ENCODE measurements at regions not wholly inside any gene's neighbourhood (a gene's known extent, or its start where the extent isn't known, plus 50 kb on each side); places are given as distances from the start of the nearest gene placed in this dataset.
"Not testable (repeated sequence)": the region's sequence is repeated elsewhere in the genome, so short reads cannot be mapped to it uniquely, and the experiment has no call there.

DNA sequence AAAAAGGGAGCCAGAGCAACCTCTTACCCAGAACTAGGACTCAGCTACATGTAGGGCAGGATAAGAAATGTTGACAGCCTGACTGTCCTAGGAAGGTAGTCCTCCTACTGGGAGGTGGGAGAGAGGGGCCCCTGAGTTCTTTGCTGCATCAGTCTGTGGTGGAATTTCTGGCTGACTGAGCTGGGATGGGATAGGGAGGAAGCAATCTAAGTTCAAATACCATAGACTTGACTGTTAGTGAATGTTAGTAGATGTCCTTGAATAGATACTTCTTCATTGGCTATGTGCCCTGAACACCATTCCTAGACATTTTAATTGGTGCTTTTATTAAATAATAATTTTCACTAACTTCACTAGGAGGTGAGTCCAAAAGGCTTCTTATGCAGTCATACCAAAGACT, 1343.6 kb upstream of the CITED2 start:
- no peak overlapping the region for H3K4me3 ChIP-seq (ENCODE audit: low read length)
- TF ChIP-seq, protein P1, sequence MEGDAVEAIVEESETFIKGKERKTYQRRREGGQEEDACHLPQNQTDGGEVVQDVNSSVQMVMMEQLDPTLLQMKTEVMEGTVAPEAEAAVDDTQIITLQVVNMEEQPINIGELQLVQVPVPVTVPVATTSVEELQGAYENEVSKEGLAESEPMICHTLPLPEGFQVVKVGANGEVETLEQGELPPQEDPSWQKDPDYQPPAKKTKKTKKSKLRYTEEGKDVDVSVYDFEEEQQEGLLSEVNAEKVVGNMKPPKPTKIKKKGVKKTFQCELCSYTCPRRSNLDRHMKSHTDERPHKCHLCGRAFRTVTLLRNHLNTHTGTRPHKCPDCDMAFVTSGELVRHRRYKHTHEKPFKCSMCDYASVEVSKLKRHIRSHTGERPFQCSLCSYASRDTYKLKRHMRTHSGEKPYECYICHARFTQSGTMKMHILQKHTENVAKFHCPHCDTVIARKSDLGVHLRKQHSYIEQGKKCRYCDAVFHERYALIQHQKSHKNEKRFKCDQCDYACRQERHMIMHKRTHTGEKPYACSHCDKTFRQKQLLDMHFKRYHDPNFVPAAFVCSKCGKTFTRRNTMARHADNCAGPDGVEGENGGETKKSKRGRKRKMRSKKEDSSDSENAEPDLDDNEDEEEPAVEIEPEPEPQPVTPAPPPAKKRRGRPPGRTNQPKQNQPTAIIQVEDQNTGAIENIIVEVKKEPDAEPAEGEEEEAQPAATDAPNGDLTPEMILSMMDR (IDR thresholded peaks at IDR 0.05; ENCODE audit: insufficient read depth, low read depth, low read length, missing control alignments), result no peak
- DNase-seq (ENCODE audit: low read depth), result no peak

GRCh38 chr6:140713495-140713894, 1339.0 kb upstream of the CITED2 start:
- TF ChIP-seq, protein P1 (IDR thresholded peaks at IDR 0.05; ENCODE audit: insufficient read depth, low read depth, low read length, missing control alignments), result no peak
- no peak for DNase-seq (ENCODE audit: low read depth)
- H3K4me3 ChIP-seq (ENCODE audit: low read length), result no peak overlapping the region

- DNase-seq (ENCODE audit: low read depth), result no peak
- TF ChIP-seq, protein P1 (IDR thresholded peaks at IDR 0.05; ENCODE audit: insufficient read depth, low read depth, low read length, missing control alignments), result no peak
- H3K4me3 ChIP-seq (ENCODE audit: low read length), result no peak overlapping the region
Observed at GRCh38 chr6:140711019-140711613, 1336.7 kb upstream of the CITED2 start.

DNA sequence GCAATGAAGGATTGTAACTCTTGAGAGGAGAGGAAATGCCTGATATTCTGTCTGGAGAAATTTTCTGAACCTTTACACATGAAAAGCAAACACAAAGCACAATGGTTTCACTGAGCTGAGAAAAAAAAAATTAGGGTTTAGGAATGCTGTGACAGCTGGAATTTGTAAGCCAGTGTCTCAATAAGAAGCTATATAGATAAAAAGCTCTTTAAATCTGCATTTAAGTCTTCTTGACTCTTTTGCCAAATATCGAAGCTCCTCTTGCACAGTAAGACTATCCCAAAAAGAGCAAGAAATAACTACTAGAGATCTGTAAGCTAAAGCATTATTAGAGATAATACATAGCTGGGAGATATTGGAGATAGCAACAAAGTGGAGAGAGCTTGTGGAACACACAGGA, 1334.0 kb upstream of the CITED2 start:
- DNase-seq (ENCODE audit: low read depth), result no peak
- TF ChIP-seq, protein P1 (IDR thresholded peaks at IDR 0.05; ENCODE audit: insufficient read depth, low read depth, low read length, missing control alignments), result no peak
- H3K4me3 ChIP-seq (ENCODE audit: low read length), result no peak overlapping the region

DNA sequence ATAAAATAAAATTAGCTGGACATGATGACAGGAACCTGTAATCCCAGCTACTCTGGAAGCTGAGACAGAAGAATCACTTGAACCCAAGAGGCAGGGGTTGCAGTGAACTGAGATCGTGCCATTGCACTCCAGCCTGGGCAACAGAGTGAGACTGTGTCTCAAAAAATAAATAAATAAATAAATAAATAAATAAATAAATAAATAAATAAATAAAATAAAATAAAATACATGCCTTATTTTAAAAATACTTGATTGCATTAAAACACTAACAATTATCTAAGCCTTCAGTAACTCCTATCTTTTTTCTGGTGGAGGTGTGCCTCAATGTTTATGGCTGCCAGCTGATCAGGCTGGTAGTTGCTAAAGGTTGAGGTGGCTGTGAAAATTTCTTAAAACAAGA, 1329.6 kb upstream of the CITED2 start:
- H3K4me3 ChIP-seq (ENCODE audit: low read length); DNase-seq (ENCODE audit: low read depth): not testable (repeated sequence)

DNA sequence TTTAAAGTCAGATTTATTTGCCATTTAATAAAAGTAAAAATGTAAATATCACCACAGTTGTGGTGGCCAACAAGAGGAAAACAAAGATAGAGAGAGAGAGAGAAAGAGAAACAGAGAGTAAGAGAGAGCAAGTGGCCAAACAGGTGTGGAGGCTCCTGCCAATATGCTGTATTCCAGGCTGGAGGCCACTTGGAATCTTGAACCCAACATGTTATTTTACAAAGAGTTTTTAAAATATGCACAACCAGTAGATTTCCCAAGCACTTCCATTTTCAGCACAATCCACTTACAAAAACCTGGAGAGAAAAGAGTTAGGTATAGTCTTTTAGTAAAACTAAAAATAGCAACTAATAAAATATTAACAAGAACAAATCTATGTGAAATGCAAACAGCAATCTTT, 1323.1 kb upstream of the CITED2 start:
- TF ChIP-seq, protein P1 (IDR thresholded peaks at IDR 0.05; ENCODE audit: insufficient read depth, low read depth, low read length, missing control alignments), result no peak
- no peak for DNase-seq (ENCODE audit: low read depth)

GRCh38 chr6:140684776-140685550, 1310.5 kb upstream of the CITED2 start:
- H3K4me3 ChIP-seq (ENCODE audit: low read length), result no peak overlapping the region
- TF ChIP-seq, protein P1 (IDR thresholded peaks at IDR 0.05; ENCODE audit: insufficient read depth, low read depth, low read length, missing control alignments), result no peak
- DNase-seq (ENCODE audit: low read depth), result no peak

More for the DNA sequence above, 1323.1 kb upstream of the CITED2 start:
- H3K4me3 ChIP-seq (ENCODE audit: low read length), result no peak overlapping the region

Measured in epithelial cell of esophagus (primary cell).